ENCODE measurements at regions not wholly inside any gene's neighbourhood (a gene's known extent, or its start where the extent isn't known, plus 50 kb on each side); places are given as distances from the start of the nearest gene placed in this dataset.

- no peak for TF ChIP-seq CTCF (IDR thresholded peaks at IDR 0.05)
These were observed 173.3 kb upstream of the ZNF804B start for GRCh38 chr7:88586219-88586618.

GRCh38 chr7:88576720-88577119, 182.8 kb upstream of the ZNF804B start:
- no peak for TF ChIP-seq CTCF (IDR thresholded peaks at IDR 0.05)

- no peak for TF ChIP-seq CTCF (IDR thresholded peaks at IDR 0.05)
These were observed 193.3 kb upstream of the ZNF804B start for GRCh38 chr7:88566162-88566729.

GRCh38 chr7:88565401-88565800, 194.1 kb upstream of the ZNF804B start:
- TF ChIP-seq CTCF (IDR thresholded peaks at IDR 0.05): no peak

- no peak for TF ChIP-seq CTCF (IDR thresholded peaks at IDR 0.05)
These were observed 211.1 kb upstream of the ZNF804B start for GRCh38 chr7:88548399-88548798.

GRCh38 chr7:88546808-88547207, 212.7 kb upstream of the ZNF804B start:
- peak; percentile 75 for TF ChIP-seq CTCF (IDR thresholded peaks at IDR 0.05)

GRCh38 chr7:88545663-88546062, 213.8 kb upstream of the ZNF804B start:
- no peak for TF ChIP-seq CTCF (IDR thresholded peaks at IDR 0.05)

GRCh38 chr7:88540012-88540411, 219.5 kb upstream of the ZNF804B start:
- no peak for TF ChIP-seq CTCF (IDR thresholded peaks at IDR 0.05)
